Prostate gland (tissue), 2 donors: ENCODE measurements at regions not wholly inside any gene's neighbourhood (a gene's known extent, or its start where the extent isn't known, plus 50 kb on each side); places are given as distances from the start of the nearest gene placed in this dataset.

Experiments used
- DNase-seq: peaks from one replicate; pipeline ENCODE4 v3.0.0-alpha.2; 2019; ENCODE audit warnings: low spot score
- H3K27ac ChIP-seq, 2 donors: fragments of 200-600 bp; sonication (generic); 2 replicates each; pipeline ENCODE4 v1.5.1; 2017 to 2019
- H3K27me3 ChIP-seq: fragments of 200-600 bp; sonication (generic); replicated peaks from 2 replicates; pipeline ENCODE4 v1.5.1; 2019; ENCODE audit not compliant: insufficient read depth
- H3K36me3 ChIP-seq, 2 donors: fragments of 200-600 bp; sonication (generic); 1 replicate in 1 of 2; 2 replicates in 1 of 2; pipeline versions ENCODE4 v1.5.1 to v1.8.1; 2017 to 2019
- H3K4me1 ChIP-seq: fragments of 200-600 bp; sonication (generic); replicated peaks from 2 replicates; pipeline ENCODE4 v1.5.1; 2019
- H3K4me3 ChIP-seq, 2 donors: fragments of 200-600 bp; sonication (generic); 2 replicates each; pipeline ENCODE4 v1.5.1; 2017 to 2019
- H3K9me3 ChIP-seq: fragments of 200-600 bp; sonication (generic); 2 replicates; pipeline ENCODE4 v1.5.1; 2017
- CTCF ChIP-seq, 4 experiments: fragments of 200-600 bp in 2 of 4; fragments of 450-650 bp in 2 of 4; sonication (generic) in 2 of 4; IDR thresholded peaks; 1 replicate in 3 of 4; 2 replicates in 1 of 4; pipeline ENCODE4 v1.5.1; 2016 to 2019; ENCODE audit warnings: antibody characterized with exemption in 4 of 4, mild to moderate bottlenecking in 2 of 4, moderate library complexity in 2 of 4
- POLR2A ChIP-seq: fragments of 450-650 bp; IDR thresholded peaks from one replicate; pipeline ENCODE4 v1.6.1; 2016; ENCODE audit warnings: antibody characterized with exemption, mild to moderate bottlenecking
- POLR2AphosphoS5 ChIP-seq: sonication (generic); formaldehyde crosslinking; IDR thresholded peaks from one replicate; pipeline ENCODE4 v1.6.1; 2017; ENCODE audit warnings: antibody characterized with exemption
- WGBS: methylation state at CpG from one replicate; pipeline ENCODE4 v1.1.5; 2018; 5-methylcytosine and 5-hydroxymethylcytosine counted together
- intact Hi-C: fragments of 100-400 bp; cut with DNase I; formaldehyde crosslinking; loops from one replicate; pipeline ENCODE4 v1.14.2; 2022

- H3K4me1 ChIP-seq = no peaks in the 10 kb centered on the region
- H3K27ac ChIP-seq = peak overlapping the region; percentile 5 to 62
- 20% methylated on average over 6 of the region's 6 CpGs for WGBS
- intact Hi-C loops = loop anchor here (2.0 to 10.0 kb wide), 6 partner anchors 36 to 245 kb away; partner anchors contain the start of gene S1PR3
- H3K4me3 ChIP-seq = no peak overlapping the region
- H3K27me3 ChIP-seq = no peaks in the 10 kb centered on the region
- H3K9me3 ChIP-seq = no peaks in the 10 kb centered on the region
- H3K36me3 ChIP-seq = no peaks in the 10 kb centered on the region
- TF ChIP-seq CTCF (IDR thresholded peaks at IDR 0.05) (no peak), POLR2AphosphoS5 (peak; percentile 66)
- no peak for DNase-seq
Measured at GRCh38 chr9:88746029-88746742, 211.2 kb downstream of the NXNL2 start.

- no peaks in the 10 kb centered on the region for H3K36me3 ChIP-seq
- H3K27me3 ChIP-seq = no peaks in the 10 kb centered on the region
- no peak for DNase-seq
- H3K4me3 ChIP-seq = no peak overlapping the region
- intact Hi-C loops = loop anchor here (2.0 to 10.0 kb wide), 6 partner anchors 35 to 244 kb away; partner anchors contain the start of gene S1PR3
- peak overlapping the region; percentile 15 to 62 for H3K27ac ChIP-seq
- no peaks in the 10 kb centered on the region for H3K9me3 ChIP-seq
- 60% methylated on average over 9 of the region's 9 CpGs for WGBS
- TF ChIP-seq POLR2A (no peak), CTCF (IDR thresholded peaks at IDR 0.05) (no peak), POLR2AphosphoS5 (no peak)
- H3K4me1 ChIP-seq = no peaks in the 10 kb centered on the region
Measured at GRCh38 chr9:88746743-88747398, 211.9 kb downstream of the NXNL2 start.

- H3K27ac ChIP-seq = peak overlapping the region; percentile 15 to 62
- DNase-seq = peak; percentile 24
- WGBS = 33% methylated on average over 5 of the region's 5 CpGs
Measured at GRCh38 chr9:88747768-88748167, 212.8 kb downstream of the NXNL2 start.

GRCh38 chr9:88748566-88749261 lies 213.7 kb downstream of the NXNL2 start:
- DNase-seq = no peak
- Histone ChIP-seq H3K27ac (peak overlapping the region; percentile 23 to 33), H3K4me3 (no peak overlapping the region), H3K27me3 (no peaks in the 10 kb centered on the region), H3K4me1 (no peaks in the 10 kb centered on the region), H3K36me3 (no peaks in the 10 kb centered on the region), H3K9me3 (no peaks in the 10 kb centered on the region)
- intact Hi-C loops = loop anchor here (5.0 to 10.0 kb wide), 5 partner anchors 34 to 199 kb away; no protein-coding TSS in a partner anchor
- TF ChIP-seq CTCF (IDR thresholded peaks at IDR 0.05) (no peak), POLR2AphosphoS5 (peak; percentile 25)
- WGBS = 79% methylated on average over 5 of the region's 5 CpGs

More at GRCh38 chr9:88747768-88748167, 212.8 kb downstream of the NXNL2 start:
- no peak overlapping the region for H3K4me3 ChIP-seq
- no peaks in the 10 kb centered on the region for H3K4me1 ChIP-seq
- no peaks in the 10 kb centered on the region for H3K9me3 ChIP-seq
- no peaks in the 10 kb centered on the region for H3K36me3 ChIP-seq
- intact Hi-C loops = loop anchor here (2.0 to 10.0 kb wide), 6 partner anchors 35 to 243 kb away; partner anchors contain the start of gene S1PR3
- H3K27me3 ChIP-seq = no peaks in the 10 kb centered on the region
- TF ChIP-seq POLR2AphosphoS5 (peak; percentile 53), CTCF (IDR thresholded peaks at IDR 0.05) (no peak), POLR2A (no peak)
